ENCODE measurements at regions not wholly inside any gene's neighbourhood (a gene's known extent, or its start where the extent isn't known, plus 50 kb on each side); places are given as distances from the start of the nearest gene placed in this dataset.

DNA sequence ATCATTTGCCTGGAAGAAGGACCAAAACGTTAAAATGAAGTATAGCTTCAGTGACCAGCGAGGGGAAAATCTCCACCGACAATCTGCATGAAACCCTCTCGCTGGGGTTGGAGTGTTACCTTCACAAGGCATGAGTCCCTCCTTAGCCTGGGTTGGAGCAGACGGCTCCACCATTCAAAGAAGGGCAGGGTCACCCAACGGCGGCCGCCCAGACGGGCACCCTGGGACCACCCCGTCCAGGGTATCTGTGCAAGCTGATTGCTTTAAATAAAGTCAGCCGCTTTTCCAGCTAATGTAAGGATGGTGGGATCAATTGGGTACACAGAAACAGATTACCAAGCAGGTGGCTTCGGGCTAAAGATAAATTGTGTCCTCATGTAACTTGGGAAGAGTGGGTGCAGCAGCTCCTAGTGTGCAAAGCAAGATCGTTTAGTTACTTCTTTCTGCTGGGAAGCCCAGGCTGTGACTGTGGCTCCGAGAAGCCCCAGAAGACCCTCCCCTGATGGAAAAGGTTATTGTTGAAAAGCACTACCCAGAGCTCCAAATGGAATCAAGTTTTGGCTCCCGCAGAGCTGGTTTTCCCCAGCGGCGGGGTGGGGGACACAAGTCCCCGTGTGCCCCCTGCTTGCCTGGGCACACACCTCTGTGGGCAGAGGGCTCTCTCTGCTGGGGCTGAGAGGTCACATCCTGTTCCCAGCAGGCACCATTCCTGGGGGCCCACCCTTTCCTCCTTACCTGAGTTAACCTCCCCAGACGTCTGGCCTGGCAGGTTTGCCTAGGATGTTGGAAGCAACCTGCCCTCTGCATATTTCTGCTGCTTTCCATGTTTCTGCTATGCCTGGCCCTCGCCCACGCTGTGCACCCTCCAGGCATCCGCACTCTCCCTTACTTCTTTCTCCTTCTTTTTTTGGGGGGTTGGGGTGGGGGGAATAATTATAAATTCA, 318.6 kb upstream of the DIO3 start:
- H3K27ac ChIP-seq (ENCODE audit: low read depth, low read length) = no peak overlapping the region
- H3K79me2 ChIP-seq (ENCODE audit: control insufficient read depth, insufficient read depth, low read length, unreplicated experiment) = no peaks in the 10 kb centered on the region
- no peaks in the 10 kb centered on the region for H3K36me3 ChIP-seq (ENCODE audit: insufficient read depth, low read length)
- no peaks in the 10 kb centered on the region for H3K4me1 ChIP-seq (ENCODE audit: control insufficient read depth, insufficient read depth, low read length, unreplicated experiment)
- no peak overlapping the region for H3K4me3 ChIP-seq (ENCODE audit: low read depth, low read length)
- H3K27me3 ChIP-seq (ENCODE audit: insufficient read depth, low read length) = no peaks in the 10 kb centered on the region; the same call in 1 of the 2 replicates
- H2AFZ ChIP-seq (ENCODE audit: low read length, unreplicated experiment) = no peak overlapping the region

DNA sequence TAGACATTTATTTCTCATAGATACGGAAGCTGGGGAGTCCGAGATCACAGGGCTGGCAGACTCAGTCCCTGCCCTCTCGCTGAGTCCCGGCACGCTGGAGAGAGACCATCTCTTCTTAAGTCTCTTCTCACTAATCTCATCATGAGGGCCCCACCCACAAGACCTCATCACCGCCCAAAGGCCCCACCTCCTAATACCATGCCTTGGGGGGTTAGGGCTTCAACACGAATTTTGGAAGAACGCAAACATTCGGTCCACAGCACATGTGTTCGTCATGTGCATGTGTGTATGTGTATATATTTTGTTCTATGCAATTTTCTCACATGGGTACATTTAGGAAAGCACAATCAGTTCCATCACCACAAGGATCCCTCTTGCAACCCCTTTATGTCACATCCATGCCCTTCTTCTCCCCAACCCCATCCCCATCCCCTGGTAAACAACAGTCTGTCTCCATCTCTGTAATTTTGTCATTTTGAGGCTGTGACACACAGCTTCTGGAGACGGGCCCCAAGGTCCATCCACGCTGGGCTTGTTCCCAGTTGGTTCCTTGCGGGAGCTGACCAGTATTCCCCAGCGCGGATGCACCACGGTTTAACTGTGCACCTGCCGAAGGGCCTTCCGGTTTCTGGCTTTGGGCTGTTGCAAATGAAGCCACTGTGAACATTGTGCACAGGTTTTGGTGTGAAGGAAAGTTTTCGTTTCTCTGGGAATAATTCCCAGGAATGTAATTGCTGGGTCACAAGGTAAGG, 317.5 kb upstream of the DIO3 start:
- H3K27me3 ChIP-seq (ENCODE audit: insufficient read depth, low read length) = no peaks in the 10 kb centered on the region; the same call in 1 of the 2 replicates
- H3K4me1 ChIP-seq (ENCODE audit: control insufficient read depth, insufficient read depth, low read length, unreplicated experiment) = no peaks in the 10 kb centered on the region
- H3K4me3 ChIP-seq (ENCODE audit: low read depth, low read length) = no peak overlapping the region
- no peaks in the 10 kb centered on the region for H3K36me3 ChIP-seq (ENCODE audit: insufficient read depth, low read length)
- no peaks in the 10 kb centered on the region for H3K79me2 ChIP-seq (ENCODE audit: control insufficient read depth, insufficient read depth, low read length, unreplicated experiment)
- H2AFZ ChIP-seq (ENCODE audit: low read length, unreplicated experiment) = no peak overlapping the region
- H3K27ac ChIP-seq (ENCODE audit: low read depth, low read length) = no peak overlapping the region

DNA sequence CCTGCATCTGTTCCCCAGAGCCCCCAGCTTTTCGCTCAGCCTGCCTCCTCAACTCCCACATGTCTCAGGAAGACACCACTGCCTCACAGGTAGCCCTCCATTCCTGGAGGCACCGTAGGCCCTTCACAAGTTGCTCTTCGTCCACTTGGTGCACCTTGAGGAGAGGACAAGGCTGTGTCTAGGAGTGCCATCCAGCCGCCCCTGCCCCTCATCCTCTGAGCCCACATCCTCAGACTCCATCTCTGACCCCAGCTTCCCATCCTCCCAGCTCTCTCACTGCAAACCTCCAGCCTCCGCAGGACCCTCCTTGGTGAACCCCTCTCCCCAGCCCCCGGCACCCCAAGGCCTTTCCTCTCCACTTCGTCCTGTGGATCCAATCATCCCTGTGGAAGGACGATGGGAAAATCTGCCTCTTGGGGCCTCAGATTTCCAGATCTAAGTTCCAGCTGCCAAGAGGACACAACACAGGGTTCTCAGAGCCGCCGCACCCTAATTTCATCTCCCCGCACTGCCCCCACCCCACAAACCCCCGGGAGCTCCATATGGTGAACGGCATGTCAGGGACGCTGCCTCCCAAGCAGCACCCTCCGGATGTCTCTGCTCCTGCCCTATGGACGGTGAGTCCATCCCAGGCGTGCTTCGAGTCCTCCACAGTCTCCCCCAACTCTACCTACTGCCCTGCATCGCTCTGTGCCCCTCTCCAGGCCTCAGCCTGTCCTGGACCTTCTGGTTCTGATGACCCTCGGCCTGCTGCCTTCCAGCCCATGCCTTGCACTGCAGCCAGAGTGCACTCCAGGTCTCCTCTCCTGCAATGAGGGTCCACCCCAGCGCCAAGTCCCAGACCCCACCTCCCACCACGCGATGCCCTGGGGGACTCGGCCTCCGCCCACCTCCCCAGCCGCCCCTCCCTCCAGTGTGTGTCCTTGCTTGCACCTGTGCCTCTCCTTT, 314.1 kb upstream of the DIO3 start:
- H3K79me2 ChIP-seq (ENCODE audit: control insufficient read depth, insufficient read depth, low read length, unreplicated experiment) = no peaks in the 10 kb centered on the region
- no peaks in the 10 kb centered on the region for H3K4me1 ChIP-seq (ENCODE audit: control insufficient read depth, insufficient read depth, low read length, unreplicated experiment)
- H3K4me3 ChIP-seq (ENCODE audit: low read depth, low read length) = no peak overlapping the region
- H3K27ac ChIP-seq (ENCODE audit: low read depth, low read length) = no peak overlapping the region
- no peaks in the 10 kb centered on the region for H3K27me3 ChIP-seq (ENCODE audit: insufficient read depth, low read length)
- H3K36me3 ChIP-seq (ENCODE audit: insufficient read depth, low read length) = no peaks in the 10 kb centered on the region
- H2AFZ ChIP-seq (ENCODE audit: low read length, unreplicated experiment) = no peak overlapping the region

DNA sequence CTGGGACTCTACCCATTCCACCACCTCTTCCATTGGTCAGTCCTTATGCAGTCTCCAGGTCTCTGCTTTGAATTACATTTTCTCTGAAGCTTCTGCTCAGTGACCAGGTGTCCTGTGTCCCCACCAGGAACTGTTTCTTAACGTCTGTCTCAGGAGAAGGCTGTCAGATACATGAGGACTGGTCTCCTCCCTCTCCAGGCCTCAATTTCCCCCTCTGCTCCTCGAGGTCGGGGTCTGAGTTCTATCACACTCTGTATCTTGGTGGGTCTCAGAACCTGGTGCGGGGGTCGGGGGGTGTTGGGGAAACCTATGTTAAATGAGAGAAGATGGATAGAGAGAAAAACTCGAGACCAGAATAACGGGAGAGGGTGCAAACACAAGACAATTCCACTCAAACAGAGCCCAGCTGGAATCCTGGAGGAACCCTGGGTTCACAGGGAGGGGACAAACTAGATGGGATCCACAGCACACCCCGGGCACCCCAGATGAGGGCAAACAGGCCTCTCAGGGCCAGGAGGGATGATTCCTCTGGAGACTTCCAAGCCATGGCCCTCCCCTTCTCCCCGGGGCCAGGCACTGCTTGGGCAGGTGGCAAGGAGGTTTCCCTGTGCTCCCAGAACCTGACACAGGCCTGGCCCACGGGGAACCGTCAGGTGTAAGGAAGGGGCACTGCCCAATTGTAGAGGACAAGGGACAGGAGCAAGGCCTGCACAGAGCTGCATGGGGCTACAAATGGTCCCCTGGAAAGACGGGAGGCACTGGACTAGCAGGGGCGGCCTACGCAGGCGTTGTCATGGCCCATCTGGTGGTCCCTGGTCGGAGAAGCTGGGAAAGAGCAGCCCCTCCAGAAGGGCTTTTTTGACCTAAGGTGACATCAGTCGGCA, 313.2 kb upstream of the DIO3 start:
- H3K27ac ChIP-seq (ENCODE audit: low read depth, low read length) = no peak overlapping the region
- no peak overlapping the region for H2AFZ ChIP-seq (ENCODE audit: low read length, unreplicated experiment)
- H3K27me3 ChIP-seq (ENCODE audit: insufficient read depth, low read length) = no peaks in the 10 kb centered on the region
- H3K79me2 ChIP-seq (ENCODE audit: control insufficient read depth, insufficient read depth, low read length, unreplicated experiment) = no peaks in the 10 kb centered on the region
- no peak overlapping the region for H3K4me3 ChIP-seq (ENCODE audit: low read depth, low read length)
- H3K4me1 ChIP-seq (ENCODE audit: control insufficient read depth, insufficient read depth, low read length, unreplicated experiment) = no peaks in the 10 kb centered on the region
- no peaks in the 10 kb centered on the region for H3K36me3 ChIP-seq (ENCODE audit: insufficient read depth, low read length)

DNA sequence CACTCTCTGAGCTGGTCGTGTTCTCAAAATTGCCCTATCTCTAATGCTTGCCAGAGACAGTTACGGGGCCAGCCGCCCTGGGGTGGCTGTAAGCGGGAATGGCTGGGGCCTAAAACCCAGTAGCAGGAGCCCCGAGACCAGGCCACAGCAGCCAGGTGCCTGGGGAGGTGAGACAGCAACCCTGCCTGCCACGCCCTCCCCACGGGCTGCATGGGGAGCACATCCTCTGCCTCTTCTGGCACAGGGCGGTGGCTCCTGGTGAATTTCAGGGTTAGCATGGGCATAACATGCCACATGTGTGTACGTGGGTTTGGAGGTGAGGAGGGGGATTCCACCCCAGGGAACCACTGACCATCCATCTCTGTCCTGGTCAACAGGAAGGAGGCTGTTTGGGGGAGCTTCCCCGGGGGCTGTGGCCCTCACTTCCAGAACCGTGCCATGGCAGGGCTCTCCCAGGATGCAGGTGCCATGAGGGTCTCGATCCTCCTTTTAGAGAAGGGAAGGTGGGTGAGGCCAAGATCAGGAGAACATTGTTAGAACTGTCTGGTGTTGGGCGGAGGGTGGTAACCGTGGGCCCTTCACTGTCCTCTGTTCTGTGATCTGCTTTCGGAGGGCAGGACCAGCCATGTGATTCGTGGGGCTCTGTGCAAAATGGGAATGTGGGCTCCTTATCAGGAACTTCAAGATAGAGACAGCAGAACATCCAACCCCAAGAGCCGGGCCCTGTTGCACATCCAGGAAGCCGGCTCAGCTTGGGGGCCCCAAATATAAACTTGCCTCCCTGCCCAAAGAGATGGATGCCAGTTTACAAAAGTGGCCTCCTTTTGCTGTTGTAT, 312.2 kb upstream of the DIO3 start:
- H3K4me1 ChIP-seq (ENCODE audit: control insufficient read depth, insufficient read depth, low read length, unreplicated experiment) = no peaks in the 10 kb centered on the region
- no peaks in the 10 kb centered on the region for H3K36me3 ChIP-seq (ENCODE audit: insufficient read depth, low read length)
- H3K27me3 ChIP-seq (ENCODE audit: insufficient read depth, low read length) = no peaks in the 10 kb centered on the region; the same call in 1 of the 2 replicates
- H3K4me3 ChIP-seq (ENCODE audit: low read depth, low read length) = no peak overlapping the region
- H2AFZ ChIP-seq (ENCODE audit: low read length, unreplicated experiment) = no peak overlapping the region
- no peaks in the 10 kb centered on the region for H3K79me2 ChIP-seq (ENCODE audit: control insufficient read depth, insufficient read depth, low read length, unreplicated experiment)
- H3K27ac ChIP-seq (ENCODE audit: low read depth, low read length) = no peak overlapping the region

DNA sequence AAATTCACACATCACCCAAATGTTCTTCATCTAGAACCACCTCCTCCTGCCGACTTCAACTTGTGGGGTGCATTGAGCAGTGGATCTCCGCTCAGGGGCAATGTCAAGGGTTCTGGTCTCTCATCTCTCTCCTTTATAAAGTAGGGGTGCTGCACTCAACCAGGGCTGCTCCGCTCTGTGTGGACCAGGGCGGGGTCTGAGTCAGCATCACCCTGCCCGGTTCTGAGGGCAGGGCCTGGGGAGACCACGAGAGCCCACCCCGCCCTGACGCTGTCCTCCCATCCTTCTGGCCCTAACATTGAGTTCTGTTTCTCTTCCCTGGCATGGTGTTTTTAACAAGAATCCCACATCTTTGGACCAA, 311.6 kb upstream of the DIO3 start:
- H3K27ac ChIP-seq (ENCODE audit: low read depth, low read length) = no peak overlapping the region
- no peak overlapping the region for H2AFZ ChIP-seq (ENCODE audit: low read length, unreplicated experiment)
- peaks cover 6% of the 10 kb centered on the region; the same call in 1 of the 2 replicates for H3K27me3 ChIP-seq (ENCODE audit: insufficient read depth, low read length)
- no peaks in the 10 kb centered on the region for H3K36me3 ChIP-seq (ENCODE audit: insufficient read depth, low read length)
- H3K79me2 ChIP-seq (ENCODE audit: control insufficient read depth, insufficient read depth, low read length, unreplicated experiment) = no peaks in the 10 kb centered on the region
- no peaks in the 10 kb centered on the region for H3K4me1 ChIP-seq (ENCODE audit: control insufficient read depth, insufficient read depth, low read length, unreplicated experiment)
- H3K4me3 ChIP-seq (ENCODE audit: low read depth, low read length) = no peak overlapping the region

DNA sequence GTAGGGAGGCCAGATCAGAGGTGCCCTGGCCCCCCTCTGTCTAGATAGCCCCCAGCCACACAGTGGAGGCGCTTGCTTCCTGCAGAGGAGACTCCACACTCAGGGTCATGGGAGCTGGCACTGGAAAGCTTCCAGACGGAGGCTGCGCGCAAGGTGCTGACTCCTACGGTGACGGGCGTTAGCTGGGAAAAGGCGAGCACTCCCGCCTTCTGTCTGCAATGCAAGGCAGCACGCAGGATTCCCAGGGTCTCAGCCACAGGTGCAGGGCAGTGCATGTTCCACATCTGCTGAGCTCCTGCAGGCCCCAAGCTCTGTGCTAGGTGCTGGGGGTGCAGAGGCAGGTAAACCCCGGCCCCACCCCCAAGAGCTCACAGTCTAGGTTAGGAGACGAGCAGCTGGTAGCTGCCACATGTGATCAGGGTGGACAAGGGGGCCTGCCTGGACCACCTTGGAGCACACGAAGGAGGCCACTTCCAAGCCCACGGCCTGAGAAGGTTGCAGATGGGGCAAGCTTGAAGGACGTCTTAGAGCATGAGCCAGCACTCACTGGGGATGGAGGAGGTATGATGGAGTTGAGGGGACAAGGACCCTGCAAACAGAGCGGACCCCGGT, 310.9 kb upstream of the DIO3 start:
- Histone ChIP-seq H3K27ac (ENCODE audit: low read depth, low read length) (no peak overlapping the region), H2AFZ (ENCODE audit: low read length, unreplicated experiment) (no peak overlapping the region), H3K79me2 (ENCODE audit: control insufficient read depth, insufficient read depth, low read length, unreplicated experiment) (no peaks in the 10 kb centered on the region), H3K27me3 (ENCODE audit: insufficient read depth, low read length) (peaks cover 13% of the 10 kb centered on the region), H3K36me3 (ENCODE audit: insufficient read depth, low read length) (no peaks in the 10 kb centered on the region), H3K4me1 (ENCODE audit: control insufficient read depth, insufficient read depth, low read length, unreplicated experiment) (no peaks in the 10 kb centered on the region), H3K4me3 (ENCODE audit: low read depth, low read length) (no peak overlapping the region)

DNA sequence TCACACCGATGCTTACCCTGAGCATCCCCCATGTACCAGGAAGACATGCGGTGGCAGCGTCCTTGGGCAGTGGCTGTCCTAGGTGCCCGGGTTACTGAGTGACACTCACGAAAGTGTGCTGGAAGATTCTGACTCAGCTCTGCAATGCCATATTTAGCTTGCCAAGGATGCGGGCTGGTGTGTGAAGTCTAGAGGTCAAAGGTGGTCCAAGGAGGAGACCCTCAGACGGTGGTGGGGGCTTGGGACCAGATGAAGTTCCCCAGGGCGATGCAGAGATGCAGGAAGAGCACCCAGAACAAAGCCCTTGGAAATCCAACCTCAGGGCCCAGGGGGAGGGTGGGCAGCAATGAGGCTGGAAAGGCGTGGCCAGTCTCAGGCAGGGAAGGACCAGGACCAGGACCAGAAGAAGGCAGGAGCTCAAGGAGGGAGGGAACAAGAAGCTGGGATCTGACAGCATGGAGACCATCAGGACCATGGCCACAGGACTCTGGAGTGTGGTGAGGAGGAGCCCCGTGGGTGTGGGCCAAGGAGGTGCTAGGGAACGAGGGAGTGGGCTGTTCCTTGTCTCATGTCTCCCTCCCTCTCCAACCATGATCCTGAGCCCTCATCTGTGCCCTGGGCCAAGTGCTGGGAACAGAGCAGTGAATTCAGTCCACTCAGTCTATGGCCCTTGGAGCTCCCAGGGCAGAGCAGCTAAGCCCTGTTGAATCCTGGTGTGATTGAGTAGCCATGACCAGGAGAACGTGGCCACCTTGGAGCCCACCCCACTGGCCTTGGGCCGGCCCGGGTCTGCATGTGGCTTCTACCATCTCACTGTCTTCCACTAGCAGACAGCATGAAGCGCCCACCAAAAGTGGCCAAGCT, 310.1 kb upstream of the DIO3 start:
- Histone ChIP-seq H3K4me3 (ENCODE audit: low read depth, low read length) (no peak overlapping the region), H3K36me3 (ENCODE audit: insufficient read depth, low read length) (no peaks in the 10 kb centered on the region), H3K27me3 (ENCODE audit: insufficient read depth, low read length) (peaks cover 20% of the 10 kb centered on the region), H3K79me2 (ENCODE audit: control insufficient read depth, insufficient read depth, low read length, unreplicated experiment) (no peaks in the 10 kb centered on the region), H3K4me1 (ENCODE audit: control insufficient read depth, insufficient read depth, low read length, unreplicated experiment) (no peaks in the 10 kb centered on the region), H3K27ac (ENCODE audit: low read depth, low read length) (no peak overlapping the region), H2AFZ (ENCODE audit: low read length, unreplicated experiment) (no peak overlapping the region)
